H1 (cell line): ENCODE measurements at regions not wholly inside any gene's neighbourhood (a gene's known extent, or its start where the extent isn't known, plus 50 kb on each side); places are given as distances from the start of the nearest gene placed in this dataset.

Experiments
- CTCF ChIA-PET: fragments of 300-600 bp; sonication (Branson Sonifier 250); formaldehyde crosslinking; loops from one replicate; lab custom pipeline; 2021; ENCODE audit not compliant: partially characterized antibody; lab: Charles Lee
- POLR2A ChIA-PET: fragments of 300-600 bp; sonication (Branson Sonifier 250); formaldehyde crosslinking; loops from one replicate; lab custom pipeline; 2021; ENCODE audit warnings: inconsistent platforms; ENCODE audit not compliant: partially characterized antibody; lab: Charles Lee
- DNase-seq, 2 experiments: peaks; one replicate each; pipeline versions ENCODE4 v3.0.0 to v3.0.0-alpha.2; 2010 to 2022; ENCODE audit warnings: low spot score in 2 of 2, low read depth in 1 of 2, mixed read lengths in 1 of 2
- FAIRE-seq: peaks from 2 replicates; lab custom pipeline; 2011; peaks lifted over from hg19 to GRCh38; lab: Jason Lieb, UNC
- H2AFZ ChIP-seq: 2 replicates; pipeline ENCODE4 v1.8.1; 2012; ENCODE audit warnings: low read length, inconsistent platforms
- H2AK5ac ChIP-seq: 2 replicates; pipeline ENCODE4 v1.6.1; 2013; ENCODE audit warnings: low read depth, low read length
- H2BK120ac ChIP-seq: replicated peaks from 2 replicates; pipeline ENCODE3; 2013; ENCODE audit warnings: low read depth, low read length, inconsistent platforms
- H2BK12ac ChIP-seq: 2 replicates; pipeline ENCODE4 v1.6.1; 2013; ENCODE audit warnings: low read depth, low read length
- H2BK15ac ChIP-seq: 2 replicates; pipeline ENCODE4 v1.6.1; 2013; ENCODE audit warnings: low read length
- H2BK20ac ChIP-seq: 2 replicates; pipeline ENCODE4 v1.6.1; 2013; ENCODE audit warnings: low read length
- H2BK5ac ChIP-seq: 2 replicates; pipeline ENCODE4 v1.6.1; 2013; ENCODE audit warnings: low read depth, low read length
- H3K14ac ChIP-seq: 2 replicates; pipeline ENCODE4 v1.6.1; 2013; ENCODE audit warnings: inconsistent platforms; ENCODE audit not compliant: insufficient read length
- H3K18ac ChIP-seq: 2 replicates; pipeline ENCODE4 v1.6.1; 2013; ENCODE audit warnings: low read length; ENCODE audit errors: extremely low read depth
- H3K23ac ChIP-seq: 2 replicates; pipeline ENCODE4 v1.6.1; 2013; ENCODE audit warnings: inconsistent platforms; ENCODE audit not compliant: insufficient read length
- H3K23me2 ChIP-seq: 2 replicates; pipeline ENCODE4 v1.6.1; 2013; ENCODE audit warnings: low read depth, low read length
- H3K27ac ChIP-seq: 2 replicates; pipeline ENCODE4 v1.6.1; 2011; ENCODE audit warnings: low read depth, low read length, inconsistent platforms
- H3K27me3 ChIP-seq, 4 experiments: replicated peaks in 1 of 4; 1 replicate in 1 of 4; 2 replicates in 3 of 4; pipeline versions ENCODE4 v1.6.1 to v1.8.1; 2011 to 2013; ENCODE audit warnings: low read length in 3 of 4, mild to moderate bottlenecking in 3 of 4, inconsistent platforms in 2 of 4, mixed read lengths in 2 of 4, moderate library complexity in 1 of 4; ENCODE audit not compliant: control insufficient read depth in 3 of 4, insufficient read depth in 3 of 4; ENCODE audit errors: extremely low read depth in 1 of 4
- H3K36me3 ChIP-seq, 4 experiments: 2 replicates each; pipeline versions ENCODE4 v1.6.1 to v1.8.1; 2011 to 2013; ENCODE audit warnings: mild to moderate bottlenecking in 4 of 4, low read length in 3 of 4, moderate library complexity in 2 of 4, control low read depth in 1 of 4, inconsistent platforms in 1 of 4; ENCODE audit not compliant: insufficient read depth in 4 of 4, control insufficient read depth in 2 of 4
- H3K4ac ChIP-seq: replicated peaks from 2 replicates; pipeline ENCODE3; 2013; ENCODE audit warnings: low read length, low read depth, mixed read lengths, inconsistent platforms; ENCODE audit not compliant: insufficient read length
- H3K4me1 ChIP-seq, 4 experiments: replicated peaks in 1 of 4; 1 replicate in 1 of 4; 2 replicates in 3 of 4; pipeline versions ENCODE4 v1.6.1 to v1.8.1; 2011 to 2013; ENCODE audit warnings: low read length in 3 of 4, inconsistent platforms in 2 of 4, mixed read lengths in 1 of 4; ENCODE audit not compliant: insufficient read depth in 4 of 4, control insufficient read depth in 3 of 4
- H3K4me2 ChIP-seq, 2 experiments: 2 replicates each; pipeline versions ENCODE4 v1.6.1 to v1.8.1; 2011 to 2013; ENCODE audit warnings: low read depth in 2 of 2, low read length in 2 of 2, control low read depth in 1 of 2, inconsistent platforms in 1 of 2, mild to moderate bottlenecking in 1 of 2; ENCODE audit not compliant: insufficient read depth in 1 of 2
- H3K4me3 ChIP-seq, 4 experiments: fragments of 200-600, 300-600 bp in 1 of 4; sonication (generic), shearing (Covaris generic), sonication (Bioruptor Twin) in 1 of 4; 2 replicates each; pipeline versions ENCODE4 v1.5.1 to v1.8.1; 2011 to 2016; ENCODE audit warnings: low read length in 4 of 4, low read depth in 3 of 4, control low read depth in 2 of 4, inconsistent platforms in 2 of 4, mild to moderate bottlenecking in 2 of 4, mixed read lengths in 1 of 4, moderate library complexity in 1 of 4; ENCODE audit not compliant: insufficient read depth in 2 of 4; ENCODE audit errors: extremely low read depth in 1 of 4
- H3K56ac ChIP-seq: replicated peaks from 2 replicates; pipeline ENCODE3; 2013; ENCODE audit warnings: low read depth, mild to moderate bottlenecking, mixed read lengths, low read length, inconsistent platforms; ENCODE audit not compliant: insufficient read length
- H3K79me1 ChIP-seq: 2 replicates; pipeline ENCODE4 v1.6.1; 2013; ENCODE audit warnings: low read depth, low read length, control low read depth
- H3K79me2 ChIP-seq, 2 experiments: 2 replicates each; pipeline versions ENCODE4 v1.6.1 to v1.8.1; 2012 to 2013; ENCODE audit warnings: low read length in 2 of 2, mild to moderate bottlenecking in 2 of 2, inconsistent platforms in 1 of 2; ENCODE audit not compliant: insufficient read depth in 2 of 2, control insufficient read depth in 1 of 2
- H3K9ac ChIP-seq, 4 experiments: replicated peaks in 1 of 4; 1 replicate in 1 of 4; 2 replicates in 3 of 4; pipeline versions ENCODE4 v1.6.1 to v1.8.1; 2011 to 2013; ENCODE audit warnings: low read depth in 3 of 4, low read length in 3 of 4, control low read depth in 2 of 4, mild to moderate bottlenecking in 2 of 4, moderate library complexity in 2 of 4, inconsistent platforms in 1 of 4; ENCODE audit errors: extremely low read depth in 1 of 4
- H3K9me3 ChIP-seq, 2 experiments: 2 replicates each; pipeline versions ENCODE4 v1.6.1 to v1.8.1; 2012 to 2013; ENCODE audit warnings: mild to moderate bottlenecking in 2 of 2, moderate library complexity in 2 of 2, control low read depth in 1 of 2, inconsistent platforms in 1 of 2, low read depth in 1 of 2, low read length in 1 of 2, mixed read lengths in 1 of 2; ENCODE audit not compliant: insufficient read depth in 2 of 2
- H4K20me1 ChIP-seq, 2 experiments: replicated peaks in 1 of 2; 2 replicates each; pipeline versions ENCODE3 to v1.8.1; 2011 to 2013; ENCODE audit warnings: inconsistent platforms in 2 of 2, low read length in 2 of 2, mild to moderate bottlenecking in 1 of 2; ENCODE audit not compliant: insufficient read depth in 2 of 2, control insufficient read depth in 1 of 2
- H4K5ac ChIP-seq: 2 replicates; pipeline ENCODE4 v1.6.1; 2013; ENCODE audit warnings: low read length, low read depth, mixed read lengths, inconsistent platforms; ENCODE audit not compliant: insufficient read length
- H4K8ac ChIP-seq: 2 replicates; pipeline ENCODE4 v1.8.0; 2013; ENCODE audit warnings: mild to moderate bottlenecking, moderate library complexity, low read length, inconsistent platforms; ENCODE audit not compliant: insufficient read depth; ENCODE audit errors: extremely low read depth
- H4K91ac ChIP-seq: replicated peaks from 2 replicates; pipeline ENCODE3; 2013; ENCODE audit warnings: low read length, mixed read lengths, inconsistent platforms; ENCODE audit not compliant: insufficient read length
- TAF7 ChIP-seq: optimal IDR thresholded peaks from 2 replicates; pipeline ENCODE3; 2011; ENCODE audit warnings: low read depth, mild to moderate bottlenecking, inconsistent platforms, low read length, moderate library complexity, borderline replicate concordance
- WGBS, 2 experiments: shearing (Covaris generic) in 1 of 2; methylation state at CpG; one replicate each; pipeline versions ENCODE4 v1.1.6 to v1.1.7; 2013 to 2015; ENCODE audit warnings: low lambda C conversion rate in 2 of 2, mixed read lengths in 2 of 2, inconsistent platforms in 1 of 2, low coverage in 1 of 2, missing lambda C conversion rate in 1 of 2; ENCODE audit not compliant: insufficient replicate concordance in 2 of 2, insufficient coverage in 1 of 2, insufficient read length in 1 of 2; ENCODE audit errors: extremely low coverage in 1 of 2, missing lambda C conversion rate in 1 of 2; 5-methylcytosine and 5-hydroxymethylcytosine counted together

- H3K79me2 ChIP-seq = no peaks in the 10 kb centered on the region
- no peaks in the 10 kb centered on the region for H3K27me3 ChIP-seq
- POLR2A ChIA-PET = no interaction called here
- no peak for FAIRE-seq
- H4K91ac ChIP-seq = no peak overlapping the region
- H2AFZ ChIP-seq = no peak overlapping the region
- H3K4ac ChIP-seq = no peak overlapping the region
- no peak overlapping the region for H2BK15ac ChIP-seq
- H3K27ac ChIP-seq = no peak overlapping the region
- no peaks in the 10 kb centered on the region for H3K9me3 ChIP-seq
- H3K18ac ChIP-seq = no peak overlapping the region
- no peak for TF ChIP-seq TAF7
- H3K36me3 ChIP-seq = no peaks in the 10 kb centered on the region
- H2BK120ac ChIP-seq = no peak overlapping the region
- no peaks in the 10 kb centered on the region for H4K20me1 ChIP-seq
- H2BK20ac ChIP-seq = no peak overlapping the region
- H3K4me2 ChIP-seq = no peak overlapping the region
- H3K23ac ChIP-seq = no peak overlapping the region
- no peak for DNase-seq
- H4K8ac ChIP-seq = no peak overlapping the region
- H3K4me3 ChIP-seq = no peak overlapping the region
- H2BK12ac ChIP-seq = no peak overlapping the region
- no peak overlapping the region for H2BK5ac ChIP-seq
- no peaks in the 10 kb centered on the region for H3K4me1 ChIP-seq
- H3K9ac ChIP-seq = no peak overlapping the region
- H3K23me2 ChIP-seq = no peaks in the 10 kb centered on the region
- no peaks in the 10 kb centered on the region for H3K79me1 ChIP-seq
- no peak overlapping the region for H4K5ac ChIP-seq
- H3K14ac ChIP-seq = no peak overlapping the region
- CTCF ChIA-PET = no interaction called here
- H2AK5ac ChIP-seq = no peak overlapping the region
- 89% methylated on average over 2 of the region's 2 CpGs; no CpG with 5 or more reads in 1 of the 2 experiments for WGBS, 2 experiments
- no peak overlapping the region for H3K56ac ChIP-seq
These were observed 650.9 kb downstream of the CDH11 start for GRCh38 chr16:64470916-64471315.
